NCI-H2196 (cell line): ENCODE measurements at regions not wholly inside any gene's neighbourhood (a gene's known extent, or its start where the extent isn't known, plus 50 kb on each side); places are given as distances from the start of the nearest gene placed in this dataset.
"Not testable (repeated sequence)": the region's sequence is repeated elsewhere in the genome, so short reads cannot be mapped to it uniquely, and the experiment has no call there.

Source experiments
- DNase-seq: peaks from one replicate; lab custom pipeline; 2025; ENCODE audit not compliant: unreplicated experiment; lab: John Stamatoyannopoulos, UW

- DNase-seq, result peak; percentile 47
Measured at GRCh38 chr2:179332903-179333302, 68.3 kb upstream of the SESTD1 start.

- DNase-seq, result no peak
Measured at GRCh38 chr2:179331061-179331460, 66.4 kb upstream of the SESTD1 start.

- no peak for DNase-seq
Measured at GRCh38 chr2:179322289-179322688, 57.7 kb upstream of the SESTD1 start.

GRCh38 chr2:179321034-179321433 lies 56.4 kb upstream of the SESTD1 start:
- DNase-seq, result not testable (repeated sequence)

- not testable (repeated sequence) for DNase-seq
Measured at GRCh38 chr2:179314729-179315128, 50.1 kb upstream of the SESTD1 start.
